VCaP (cell line): ENCODE measurements at regions not wholly inside any gene's neighbourhood (a gene's known extent, or its start where the extent isn't known, plus 50 kb on each side); places are given as distances from the start of the nearest gene placed in this dataset.

Source experiments
- H3K27ac ChIP-seq: fragments of 450-650 bp; 2 replicates; pipeline ENCODE4 v1.5.1; 2017
- TF ChIP-seq, protein P1 (sequence below): fragments of 450-650 bp; conservative IDR thresholded peaks from 2 replicates; pipeline ENCODE4 v1.5.1; 2017; ENCODE audit warnings: mild to moderate bottlenecking, moderate library complexity

DNA sequence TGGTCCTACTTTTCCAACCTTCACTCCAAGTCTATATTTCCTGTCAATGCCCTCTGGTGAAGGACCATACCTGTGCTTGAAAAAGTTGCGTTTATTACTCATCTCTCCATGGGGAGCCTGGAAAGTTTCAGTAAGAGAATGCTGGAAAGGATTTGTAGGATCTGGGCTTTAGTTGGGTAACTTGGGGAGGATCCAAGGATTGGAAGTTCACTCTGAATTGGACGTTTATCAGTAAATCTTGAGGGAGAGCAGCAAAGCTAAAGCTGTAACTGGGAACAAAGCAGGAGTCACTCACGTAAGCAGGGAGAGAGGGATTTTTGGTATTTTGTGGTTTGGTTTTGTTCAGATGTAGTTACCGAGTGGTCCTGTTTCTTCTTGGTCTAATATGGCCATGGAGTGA, 51.4 kb upstream of the NPVF start:
- no peak overlapping the region for H3K27ac ChIP-seq
- TF ChIP-seq, protein P1, sequence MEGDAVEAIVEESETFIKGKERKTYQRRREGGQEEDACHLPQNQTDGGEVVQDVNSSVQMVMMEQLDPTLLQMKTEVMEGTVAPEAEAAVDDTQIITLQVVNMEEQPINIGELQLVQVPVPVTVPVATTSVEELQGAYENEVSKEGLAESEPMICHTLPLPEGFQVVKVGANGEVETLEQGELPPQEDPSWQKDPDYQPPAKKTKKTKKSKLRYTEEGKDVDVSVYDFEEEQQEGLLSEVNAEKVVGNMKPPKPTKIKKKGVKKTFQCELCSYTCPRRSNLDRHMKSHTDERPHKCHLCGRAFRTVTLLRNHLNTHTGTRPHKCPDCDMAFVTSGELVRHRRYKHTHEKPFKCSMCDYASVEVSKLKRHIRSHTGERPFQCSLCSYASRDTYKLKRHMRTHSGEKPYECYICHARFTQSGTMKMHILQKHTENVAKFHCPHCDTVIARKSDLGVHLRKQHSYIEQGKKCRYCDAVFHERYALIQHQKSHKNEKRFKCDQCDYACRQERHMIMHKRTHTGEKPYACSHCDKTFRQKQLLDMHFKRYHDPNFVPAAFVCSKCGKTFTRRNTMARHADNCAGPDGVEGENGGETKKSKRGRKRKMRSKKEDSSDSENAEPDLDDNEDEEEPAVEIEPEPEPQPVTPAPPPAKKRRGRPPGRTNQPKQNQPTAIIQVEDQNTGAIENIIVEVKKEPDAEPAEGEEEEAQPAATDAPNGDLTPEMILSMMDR, result no peak

DNA sequence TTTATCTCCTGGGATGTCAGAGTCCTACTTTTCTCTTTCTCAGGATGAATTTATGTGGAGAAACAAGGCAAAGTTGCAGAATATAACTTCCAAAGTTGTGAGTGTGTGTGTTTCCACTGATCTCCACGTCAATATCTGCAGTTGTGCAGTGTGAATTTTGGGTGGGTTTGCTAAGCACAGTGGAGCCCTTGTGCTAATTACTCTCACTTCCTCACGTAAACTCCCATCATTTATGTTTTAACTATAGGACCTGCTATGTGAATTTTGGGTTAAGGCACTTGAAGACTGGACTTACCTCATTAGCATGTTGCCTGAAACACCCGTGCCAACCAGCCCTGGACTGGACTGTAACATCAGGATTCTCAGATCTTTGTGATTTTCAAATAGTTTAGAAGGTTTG, 51.9 kb upstream of the NPVF start:
- H3K27ac ChIP-seq, result no peak overlapping the region
- TF ChIP-seq, protein P1, result no peak

DNA sequence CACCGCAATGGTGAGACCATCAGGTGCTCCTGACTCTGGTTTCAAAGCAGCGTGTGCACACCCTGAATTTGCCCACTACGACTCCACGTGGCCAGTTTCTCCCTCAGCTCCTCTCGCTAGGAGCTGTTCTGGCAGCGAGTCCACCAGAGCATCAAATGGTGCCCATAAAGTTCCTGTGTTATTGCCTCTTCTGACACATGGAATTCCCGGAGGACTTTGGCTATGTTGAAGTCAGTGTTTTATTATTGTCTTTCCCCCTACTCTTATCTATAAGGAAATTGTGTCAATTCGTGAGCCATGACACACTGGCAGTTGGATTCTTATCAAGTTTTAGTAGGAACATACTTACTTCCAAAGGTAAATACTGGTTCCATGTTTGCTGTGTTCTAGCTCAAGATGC, 53.9 kb upstream of the NPVF start:
- no peak overlapping the region for H3K27ac ChIP-seq
- TF ChIP-seq, protein P1, result no peak

DNA sequence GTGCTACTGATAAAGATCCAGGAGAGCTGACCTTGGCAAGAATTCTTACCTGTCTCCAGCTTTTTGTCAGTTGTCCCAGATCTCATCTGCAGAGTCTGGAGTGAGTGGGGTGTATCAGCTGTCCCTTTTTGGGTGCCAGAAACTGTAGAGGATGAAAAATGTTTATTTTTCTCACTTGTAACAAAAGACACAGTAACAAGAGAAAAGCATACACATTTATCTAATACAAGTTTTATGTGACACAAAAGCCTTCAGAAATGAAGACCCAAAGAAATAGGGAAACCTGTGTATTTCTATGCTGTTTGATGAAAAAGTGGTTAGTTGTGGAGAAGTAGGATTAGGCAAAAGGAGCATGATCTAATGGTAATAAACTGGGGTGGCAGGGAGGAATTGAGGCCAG, 58.5 kb upstream of the NPVF start:
- TF ChIP-seq, protein P1, result no peak
- no peak overlapping the region for H3K27ac ChIP-seq

DNA sequence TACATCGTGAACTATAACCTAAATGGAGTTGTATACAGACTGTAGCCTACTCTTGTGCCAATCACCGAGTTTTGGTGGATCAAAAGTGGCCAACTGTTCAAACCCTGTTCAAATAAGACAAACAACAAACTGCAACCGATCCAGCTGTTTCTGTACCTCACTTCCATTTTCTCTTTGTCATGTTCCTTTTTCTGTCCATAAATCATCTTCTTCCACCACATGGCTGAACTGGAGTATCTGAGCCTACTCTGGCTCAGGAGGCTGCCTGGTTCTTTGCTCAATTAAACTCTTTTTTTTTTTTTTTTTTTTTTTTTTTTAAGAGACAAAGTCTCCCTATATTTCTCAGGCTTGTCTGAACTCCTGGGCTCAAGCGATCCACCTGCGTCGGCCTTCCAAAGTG, 59.0 kb upstream of the NPVF start:
- TF ChIP-seq, protein P1, result no peak
- no peak overlapping the region for H3K27ac ChIP-seq

DNA sequence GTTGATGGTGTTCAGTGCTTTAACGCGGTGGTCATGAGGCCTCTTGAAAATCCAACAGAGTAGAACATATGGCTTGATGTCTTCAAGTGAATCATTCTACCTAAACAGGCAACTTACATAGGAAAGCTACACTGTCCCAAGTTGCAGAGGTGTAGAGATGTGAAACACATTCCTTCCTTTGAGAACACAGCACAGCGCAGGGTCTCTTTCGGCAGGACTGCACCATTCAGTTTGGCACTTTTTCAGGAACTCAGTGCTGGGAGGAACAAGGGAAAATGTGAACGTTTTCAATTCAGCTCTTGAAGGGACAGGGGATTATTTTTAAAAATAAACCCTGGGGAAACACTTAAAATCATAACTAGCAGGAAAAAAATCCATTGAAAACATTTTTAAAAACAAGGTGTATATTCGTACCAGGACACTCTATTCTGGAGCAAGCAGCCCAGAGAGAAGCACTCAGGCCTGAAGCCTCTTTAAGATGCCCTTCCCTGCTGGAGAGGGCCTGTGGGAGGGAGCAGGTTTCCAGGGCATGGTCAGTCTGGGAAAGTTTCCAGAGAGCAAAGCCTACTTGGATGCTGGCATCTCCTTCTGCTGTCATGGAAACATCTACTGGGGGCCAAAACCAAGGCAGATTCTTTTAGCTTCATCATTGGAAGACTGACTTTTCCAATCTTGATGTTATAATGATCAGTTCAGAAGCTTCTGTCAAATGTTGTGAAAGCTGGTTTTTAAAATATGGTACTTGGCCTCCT, 60.4 kb upstream of the NPVF start:
- TF ChIP-seq, protein P1, result no peak
- no peak overlapping the region for H3K27ac ChIP-seq

DNA sequence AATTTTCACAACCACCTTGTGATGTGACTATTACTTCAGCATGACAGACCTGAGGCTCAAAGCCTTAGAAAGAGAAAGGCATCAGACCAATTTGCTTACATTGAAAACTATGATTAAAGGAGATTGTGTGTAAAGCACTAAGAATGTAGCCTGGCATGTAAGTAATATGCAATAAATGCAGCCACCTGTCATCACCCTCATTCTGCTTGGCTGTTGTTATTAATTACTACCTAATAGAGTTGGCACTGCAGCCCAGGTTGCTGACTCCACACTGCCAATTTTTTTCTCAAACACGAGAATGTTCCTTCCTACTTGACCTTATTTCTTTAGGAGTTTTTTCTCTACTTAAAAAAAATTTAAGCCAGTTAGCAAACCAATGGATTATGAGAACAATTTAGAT, 61.2 kb upstream of the NPVF start:
- TF ChIP-seq, protein P1, result no peak

More for the DNA sequence above, 61.2 kb upstream of the NPVF start:
- no peak overlapping the region for H3K27ac ChIP-seq
